Upper lobe of left lung (tissue), 4 donors: ENCODE measurements at regions not wholly inside any gene's neighbourhood (a gene's known extent, or its start where the extent isn't known, plus 50 kb on each side); places are given as distances from the start of the nearest gene placed in this dataset.

Source experiments
- POLR2A ChIP-seq, 4 donors: fragments of 450-650 bp; IDR thresholded peaks; one replicate each; pipeline ENCODE4 v1.5.1; 2016 to 2017; ENCODE audit warnings: antibody characterized with exemption in 4 of 4, mild to moderate bottlenecking in 2 of 4
- TF ChIP-seq, protein P1 (sequence below), 6 experiments: fragments of 450-650 bp in 4 of 6; fragments of 200-600 bp in 2 of 6; sonication (generic) in 2 of 6; IDR thresholded peaks; one replicate each; pipeline ENCODE4 v1.5.1; 2016 to 2019; ENCODE audit warnings: antibody characterized with exemption in 6 of 6

GRCh38 chr20:6940876-6941275 lies 173.4 kb downstream of the BMP2 start:
- TF ChIP-seq, protein P1, sequence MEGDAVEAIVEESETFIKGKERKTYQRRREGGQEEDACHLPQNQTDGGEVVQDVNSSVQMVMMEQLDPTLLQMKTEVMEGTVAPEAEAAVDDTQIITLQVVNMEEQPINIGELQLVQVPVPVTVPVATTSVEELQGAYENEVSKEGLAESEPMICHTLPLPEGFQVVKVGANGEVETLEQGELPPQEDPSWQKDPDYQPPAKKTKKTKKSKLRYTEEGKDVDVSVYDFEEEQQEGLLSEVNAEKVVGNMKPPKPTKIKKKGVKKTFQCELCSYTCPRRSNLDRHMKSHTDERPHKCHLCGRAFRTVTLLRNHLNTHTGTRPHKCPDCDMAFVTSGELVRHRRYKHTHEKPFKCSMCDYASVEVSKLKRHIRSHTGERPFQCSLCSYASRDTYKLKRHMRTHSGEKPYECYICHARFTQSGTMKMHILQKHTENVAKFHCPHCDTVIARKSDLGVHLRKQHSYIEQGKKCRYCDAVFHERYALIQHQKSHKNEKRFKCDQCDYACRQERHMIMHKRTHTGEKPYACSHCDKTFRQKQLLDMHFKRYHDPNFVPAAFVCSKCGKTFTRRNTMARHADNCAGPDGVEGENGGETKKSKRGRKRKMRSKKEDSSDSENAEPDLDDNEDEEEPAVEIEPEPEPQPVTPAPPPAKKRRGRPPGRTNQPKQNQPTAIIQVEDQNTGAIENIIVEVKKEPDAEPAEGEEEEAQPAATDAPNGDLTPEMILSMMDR (IDR thresholded peaks at IDR 0.05) = no peak
- TF ChIP-seq POLR2A (IDR thresholded peaks at IDR 0.05) = no peak
